Heart right ventricle (tissue), 16 donors: ENCODE measurements at regions not wholly inside any gene's neighbourhood (a gene's known extent, or its start where the extent isn't known, plus 50 kb on each side); places are given as distances from the start of the nearest gene placed in this dataset.
A peak's percentile ranks its signal among the peaks of the same experiment; 100 is the strongest.

ENCODE experiments used
- ATAC-seq, 8 donors: fragments of 200-7000 bp; cut with Tn5 transposase; one replicate each; pipeline ENCODE4 v1.9.1; 2020; ENCODE audit warnings: mild to moderate bottlenecking in 8 of 8, moderate library complexity in 8 of 8, moderate number of reproducible peaks in 1 of 8
- DNase-seq, 2 donors: peaks; one replicate each; pipeline ENCODE4 v3.0.0-alpha.2; 2020
- H3K27ac ChIP-seq, 10 donors: fragments of 200-600 bp; sonication (generic) in 2 of 10; one replicate each; pipeline versions ENCODE4 v1.5.0 to v1.8.0; 2020 to 2022; ENCODE audit warnings: mild to moderate bottlenecking in 3 of 10
- H3K27me3 ChIP-seq, 7 donors: fragments of 200-600 bp; one replicate each; pipeline ENCODE4 v1.8.0; 2021 to 2022; ENCODE audit warnings: mild to moderate bottlenecking in 2 of 7
- H3K36me3 ChIP-seq, 9 donors: fragments of 200-600 bp; sonication (generic) in 1 of 9; one replicate each; pipeline versions ENCODE4 v1.5.0 to v1.8.0; 2020 to 2022; ENCODE audit warnings: mild to moderate bottlenecking in 2 of 9
- H3K4me1 ChIP-seq, 9 donors: fragments of 200-600 bp; sonication (generic) in 1 of 9; one replicate each; pipeline versions ENCODE4 v1.5.0 to v1.8.0; 2020 to 2022; ENCODE audit warnings: mild to moderate bottlenecking in 4 of 9
- H3K4me3 ChIP-seq, 10 donors: fragments of 200-600 bp; sonication (generic) in 2 of 10; one replicate each; pipeline versions ENCODE4 v1.5.0 to v1.8.0; 2020 to 2022; ENCODE audit warnings: mild to moderate bottlenecking in 7 of 10, moderate library complexity in 2 of 10
- H3K9me3 ChIP-seq, 11 donors: fragments of 200-600 bp in 10 of 11; sonication (generic) in 2 of 11; one replicate each; pipeline versions ENCODE4 v1.5.0 to v1.8.0; 2013 to 2022; ENCODE audit warnings: mild to moderate bottlenecking in 2 of 11, control low read depth in 1 of 11, moderate library complexity in 1 of 11
- CTCF ChIP-seq, 9 donors: fragments of 200-600 bp; sonication (generic) in 2 of 9; IDR thresholded peaks; one replicate each; pipeline versions ENCODE4 v1.5.0 to v1.8.0; 2021 to 2022; ENCODE audit warnings: antibody characterized with exemption in 9 of 9, mild to moderate bottlenecking in 5 of 9, moderate library complexity in 1 of 9
- WGBS, 2 donors: extraction: QIAGEN DNeasy Blood & Tissue Kit; methylation state at CpG; one replicate each; pipeline ENCODE4 v1.1.7; 2013; ENCODE audit warnings: inconsistent platforms in 1 of 2; 5-methylcytosine and 5-hydroxymethylcytosine counted together
- intact Hi-C, 10 donors: fragments of 100-400 bp; cut with DNase I; formaldehyde crosslinking; loops; one replicate each; pipeline versions ENCODE4 v1.11.1 to v1.14.2; 2022
- donor health status: Arrhythmogenic right ventricular cardiomyopathy.
- donor health status: ischemic (EF 13 %, LVEDD 7.1; RV severe dilation, severe dysfunction).
- donor health status: healthy with polysubstance abuse.
- donor health status: DM: no; HTN: yes; CAD: no.
- donor health status: DM: no; HTN: no; CAD: no.
- donor health status: ischemic (EF 25% LVEDD 6.9; RV normal size, moderate dysfunction).
- donor health status: ischemic (EF 25% LVEDD 5.7; RV mildly dilated, moderate dysfunction).
- donor health status: healthy.
- donor health status: DM: yes; HTN: yes; CAD: no.
- donor health status: Ischemic cardiomyopathy.
- donor health status: ischemic (EF 35%, LVEDD 5.7; RV mildly dilated, moderate dysfunction).
- donor health status: nonischemic (EF 11% LVEDD 7.7; RV severe dilation, severe dysfunction).
- donor health status: DM: yes; HTN: yes; CAD: no.
- donor health status: PGD.
- donor health status: ischemic (EF 29% LVEDD 5.4; RV normal size, mild dysfunction).
- donor health status: nonischemic (EF 23%, LVEDD 6.1; RV moderate dilation, normal function).

DNA sequence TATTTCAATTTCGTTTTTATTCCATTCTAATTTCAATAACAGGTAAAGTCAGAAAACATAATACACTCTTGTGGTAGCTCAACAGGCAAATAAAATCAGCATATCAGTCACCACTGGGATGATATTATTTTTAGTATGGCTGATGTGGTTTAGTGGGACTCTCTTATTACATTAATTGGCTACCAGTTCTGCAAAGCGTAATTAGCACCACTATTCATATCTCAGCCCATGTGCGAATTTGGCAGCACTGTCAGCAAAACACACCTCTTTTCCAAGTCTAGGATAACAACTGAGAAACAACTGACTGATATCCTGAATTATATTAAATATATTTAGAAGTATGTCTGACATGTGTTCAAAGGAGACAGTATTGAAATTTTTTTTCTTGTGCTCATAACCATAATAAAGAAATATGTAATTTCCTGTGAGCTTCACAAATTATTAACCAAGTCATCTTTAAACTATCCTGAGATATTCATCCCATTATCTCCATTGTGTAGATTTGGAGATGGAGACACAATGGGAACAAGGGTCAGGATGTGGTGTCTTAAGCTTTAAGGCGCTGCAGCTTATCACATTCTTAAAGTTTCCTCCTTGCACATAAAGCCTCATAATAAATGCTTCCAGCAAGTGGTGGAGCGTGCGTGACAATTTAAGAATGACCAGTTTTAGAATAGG, 212.4 kb downstream of the TLE1 start:
- intact Hi-C loops, result no loop called here
- no peak for TF ChIP-seq CTCF (IDR thresholded peaks at IDR 0.05)
- Histone ChIP-seq H3K27me3 (no peaks in the 10 kb centered on the region), H3K4me3 (no peak overlapping the region), H3K27ac (no peak overlapping the region), H3K4me1 (peaks cover 0 to 9% (median 0%) of the 10 kb centered on the region in 9 donors), H3K9me3 (peaks cover 0 to 8% (median 0%) of the 10 kb centered on the region in 11 donors), H3K36me3 (no peaks in the 10 kb centered on the region)
- ATAC-seq (peak in 2 of 8 donors; percentile 47 to 64), DNase-seq (no peak)
- WGBS, 2 donors, result 80 to 83% methylated on average over 6 of the region's 6 CpGs

GRCh38 chr9:81474792-81475191, 214.6 kb downstream of the TLE1 start:
- no peak overlapping the region for H3K4me3 ChIP-seq
- H3K36me3 ChIP-seq, result no peaks in the 10 kb centered on the region
- H3K27ac ChIP-seq, result no peak overlapping the region
- H3K27me3 ChIP-seq, result no peaks in the 10 kb centered on the region
- no peaks in the 10 kb centered on the region for H3K9me3 ChIP-seq
- intact Hi-C loops, result no loop called here
- DNase-seq, result no peak
- no peak for TF ChIP-seq CTCF (IDR thresholded peaks at IDR 0.05)
- ATAC-seq, result no peak
- peaks cover 0 to 9% (median 0%) of the 10 kb centered on the region in 9 donors for H3K4me1 ChIP-seq
- 88 to 94% methylated on average over 5 of the region's 5 CpGs for WGBS, 2 donors

- no peaks in the 10 kb centered on the region for H3K9me3 ChIP-seq
- DNase-seq (no peak), ATAC-seq (no peak)
- H3K27ac ChIP-seq, result no peak overlapping the region
- H3K27me3 ChIP-seq, result no peaks in the 10 kb centered on the region
- no peak for TF ChIP-seq CTCF (IDR thresholded peaks at IDR 0.05)
- no peak overlapping the region for H3K4me3 ChIP-seq
- intact Hi-C loops, result no loop called here
- H3K36me3 ChIP-seq, result no peaks in the 10 kb centered on the region
- 76 to 82% methylated on average over 3 of the region's 3 CpGs for WGBS, 2 donors
- H3K4me1 ChIP-seq, result peaks cover 0 to 9% (median 0%) of the 10 kb centered on the region in 9 donors
These were observed 215.2 kb downstream of the TLE1 start for GRCh38 chr9:81474125-81474524.

- no peak for TF ChIP-seq CTCF (IDR thresholded peaks at IDR 0.05)
- intact Hi-C loops, result no loop called here
- DNase-seq (no peak), ATAC-seq (no peak)
- no peaks in the 10 kb centered on the region for H3K36me3 ChIP-seq
- H3K4me3 ChIP-seq, result no peak overlapping the region
- 91 to 97% methylated on average over 1 of the region's 1 CpG for WGBS, 2 donors
- H3K9me3 ChIP-seq, result no peaks in the 10 kb centered on the region
- H3K27ac ChIP-seq, result no peak overlapping the region
- H3K4me1 ChIP-seq, result peaks cover 0 to 9% (median 0%) of the 10 kb centered on the region in 9 donors
- H3K27me3 ChIP-seq, result no peaks in the 10 kb centered on the region
These were observed 215.6 kb downstream of the TLE1 start for GRCh38 chr9:81473708-81474107.
